ENCODE measurements at regions not wholly inside any gene's neighbourhood (a gene's known extent, or its start where the extent isn't known, plus 50 kb on each side); places are given as distances from the start of the nearest gene placed in this dataset.

DNA sequence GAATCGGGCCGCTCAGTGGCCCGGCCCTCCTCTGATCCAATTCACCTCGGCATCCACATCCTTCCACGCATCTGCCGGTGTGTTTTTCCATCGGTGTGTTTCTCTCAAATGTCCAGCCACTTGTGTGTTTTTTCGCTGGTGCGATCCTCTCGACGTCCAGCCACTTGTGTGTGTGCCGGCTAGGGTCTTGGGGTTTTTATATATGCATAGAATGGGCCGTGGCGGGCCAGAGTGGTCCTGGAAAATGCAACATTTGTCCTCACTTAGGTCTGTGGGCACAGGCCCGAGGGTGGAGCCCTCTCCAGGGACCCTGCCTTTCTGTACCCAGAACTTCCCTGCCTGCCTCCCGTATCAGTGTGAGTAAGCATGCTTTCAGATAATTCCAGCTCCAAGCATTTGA lies 1106.4 kb downstream of the AMY1C start:
- TF ChIP-seq, protein P1, sequence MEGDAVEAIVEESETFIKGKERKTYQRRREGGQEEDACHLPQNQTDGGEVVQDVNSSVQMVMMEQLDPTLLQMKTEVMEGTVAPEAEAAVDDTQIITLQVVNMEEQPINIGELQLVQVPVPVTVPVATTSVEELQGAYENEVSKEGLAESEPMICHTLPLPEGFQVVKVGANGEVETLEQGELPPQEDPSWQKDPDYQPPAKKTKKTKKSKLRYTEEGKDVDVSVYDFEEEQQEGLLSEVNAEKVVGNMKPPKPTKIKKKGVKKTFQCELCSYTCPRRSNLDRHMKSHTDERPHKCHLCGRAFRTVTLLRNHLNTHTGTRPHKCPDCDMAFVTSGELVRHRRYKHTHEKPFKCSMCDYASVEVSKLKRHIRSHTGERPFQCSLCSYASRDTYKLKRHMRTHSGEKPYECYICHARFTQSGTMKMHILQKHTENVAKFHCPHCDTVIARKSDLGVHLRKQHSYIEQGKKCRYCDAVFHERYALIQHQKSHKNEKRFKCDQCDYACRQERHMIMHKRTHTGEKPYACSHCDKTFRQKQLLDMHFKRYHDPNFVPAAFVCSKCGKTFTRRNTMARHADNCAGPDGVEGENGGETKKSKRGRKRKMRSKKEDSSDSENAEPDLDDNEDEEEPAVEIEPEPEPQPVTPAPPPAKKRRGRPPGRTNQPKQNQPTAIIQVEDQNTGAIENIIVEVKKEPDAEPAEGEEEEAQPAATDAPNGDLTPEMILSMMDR (IDR thresholded peaks at IDR 0.05; ENCODE audit: low read depth, low read length): no peak

DNA sequence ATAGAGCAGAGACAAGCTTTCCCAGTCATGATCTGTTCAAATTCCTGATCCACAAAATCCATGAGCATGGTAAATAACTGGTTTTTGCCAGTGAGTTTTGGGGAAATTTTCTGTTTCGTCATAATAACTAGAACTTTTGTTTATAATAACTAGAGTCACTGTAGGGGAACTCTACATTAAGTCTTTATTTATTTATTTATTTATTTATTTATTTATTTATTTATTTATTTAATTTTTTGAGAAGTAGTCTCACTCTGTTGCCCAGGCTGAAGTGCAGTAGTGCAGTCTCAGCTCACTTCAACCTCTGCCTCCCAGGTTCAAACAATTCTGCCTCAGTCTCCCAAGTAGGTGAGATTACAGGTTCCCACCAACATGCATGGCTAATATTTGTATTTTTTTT lies 1106.8 kb downstream of the AMY1C start:
- TF ChIP-seq, protein P1 (IDR thresholded peaks at IDR 0.05; ENCODE audit: low read depth, low read length): no peak
- DNase-seq (ENCODE audit: low read depth in 2 of 2): no peak
- H3K4me3 ChIP-seq (replicated peaks in 1 of 2; ENCODE audit: low read depth in 2 of 2, low read length in 2 of 2): no peak overlapping the region

More for the DNA sequence above, 1106.4 kb downstream of the AMY1C start:
- H3K4me3 ChIP-seq (replicated peaks in 1 of 2; ENCODE audit: low read depth in 2 of 2, low read length in 2 of 2): no peak overlapping the region
- no peak for DNase-seq (ENCODE audit: low read depth in 2 of 2)

DNA sequence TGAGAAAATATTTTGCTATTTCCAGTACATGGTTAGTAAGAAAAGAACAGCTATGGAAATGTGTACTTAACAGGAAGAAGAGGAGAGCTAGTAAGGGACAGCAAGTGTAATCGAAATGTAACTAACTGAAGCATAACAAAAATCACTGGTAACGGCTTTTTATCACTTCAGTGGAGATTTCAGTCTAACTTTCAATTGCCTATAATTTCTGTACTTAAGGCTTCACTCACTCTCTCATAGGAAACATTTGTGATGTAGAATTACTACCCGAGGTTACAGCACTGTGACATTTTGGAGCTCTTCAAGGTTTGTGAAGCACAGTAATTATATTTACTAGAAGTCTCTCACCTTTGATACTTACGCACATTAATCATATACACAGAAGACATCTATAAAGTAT lies 1119.1 kb downstream of the AMY1C start:
- TF ChIP-seq, protein P1 (IDR thresholded peaks at IDR 0.05; ENCODE audit: low read depth, low read length): no peak
- DNase-seq (ENCODE audit: low read depth in 2 of 2): no peak
- no peak overlapping the region for H3K4me3 ChIP-seq (replicated peaks in 1 of 2; ENCODE audit: low read depth in 2 of 2, low read length in 2 of 2)

DNA sequence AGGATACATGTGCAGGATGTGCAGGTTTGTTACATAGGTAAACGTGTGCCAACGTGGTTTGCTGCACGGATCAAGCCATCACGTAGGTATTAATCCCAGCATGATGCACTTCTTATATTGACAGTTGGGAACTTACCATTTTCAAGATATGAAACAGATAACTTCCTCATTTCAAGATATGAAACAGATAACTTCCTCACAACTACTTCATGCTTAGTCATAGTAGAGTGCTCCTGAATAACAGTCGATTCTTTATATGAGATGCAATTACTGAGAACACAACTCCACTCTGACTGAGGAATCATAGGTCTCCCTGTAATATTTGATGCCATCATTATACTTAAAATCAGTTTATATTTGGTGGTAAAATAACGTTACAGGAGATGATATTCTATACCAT lies 1124.3 kb downstream of the AMY1C start:
- DNase-seq (ENCODE audit: low read depth in 2 of 2): no peak
- H3K4me3 ChIP-seq (replicated peaks in 1 of 2; ENCODE audit: low read depth in 2 of 2, low read length in 2 of 2): no peak overlapping the region
- TF ChIP-seq, protein P1 (IDR thresholded peaks at IDR 0.05; ENCODE audit: low read depth, low read length): no peak

DNA sequence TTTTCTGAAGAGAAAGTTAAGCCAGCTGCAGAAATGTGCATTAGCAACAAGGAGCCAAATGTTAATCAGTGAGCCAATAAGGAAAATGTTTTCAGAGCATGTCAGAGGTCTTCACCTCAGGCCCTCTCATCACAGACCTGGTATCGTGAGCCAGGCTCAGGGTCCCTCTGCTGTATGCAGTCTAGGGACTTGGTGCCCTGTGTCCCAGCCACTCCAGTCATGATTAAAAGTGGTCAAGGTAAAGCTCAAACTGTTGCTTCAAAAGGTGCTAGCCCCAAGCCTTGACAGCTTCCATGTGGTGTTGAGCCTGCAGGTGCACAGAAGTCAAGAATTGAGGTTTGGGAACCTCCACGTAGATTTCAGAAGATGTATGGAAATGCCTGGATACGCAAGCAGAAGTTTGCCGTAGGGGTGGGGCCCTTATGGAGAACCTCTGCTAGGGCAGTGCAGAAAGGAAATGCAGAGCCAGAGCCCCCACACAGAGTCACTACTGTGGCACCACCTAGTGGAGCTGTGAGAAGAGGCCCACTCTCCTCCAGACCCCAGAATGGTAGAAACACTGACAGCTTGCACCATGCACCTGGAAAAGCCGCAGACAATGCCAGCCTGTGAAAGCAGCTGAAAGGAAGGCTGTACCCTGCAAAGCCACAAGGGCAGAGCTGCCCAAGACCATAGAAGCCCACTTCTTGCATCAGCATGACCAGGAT lies 1128.7 kb downstream of the AMY1C start:
- no peak overlapping the region for H3K4me3 ChIP-seq (replicated peaks in 1 of 2; ENCODE audit: low read depth in 2 of 2, low read length in 2 of 2)
- TF ChIP-seq, protein P1 (IDR thresholded peaks at IDR 0.05; ENCODE audit: low read depth, low read length): no peak
- DNase-seq (ENCODE audit: low read depth in 2 of 2): no peak

DNA sequence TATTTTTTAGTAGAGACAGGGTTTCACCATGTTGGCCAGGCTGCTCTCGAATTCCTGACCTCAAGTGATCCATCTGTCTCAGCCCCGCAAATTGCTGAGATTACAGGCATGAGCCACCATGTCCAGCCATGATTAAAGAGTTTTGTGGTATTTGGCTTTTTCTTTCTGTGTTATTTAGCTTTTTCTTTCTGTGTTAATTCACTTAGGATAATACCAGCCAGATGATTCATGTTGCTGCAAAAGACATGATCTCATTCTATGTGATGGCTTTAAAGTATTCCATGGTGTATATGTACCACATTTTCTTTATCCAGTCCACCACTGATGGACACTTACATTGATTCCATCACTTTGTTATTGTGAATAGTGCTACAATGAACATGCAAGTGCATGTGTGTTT lies 1135.2 kb downstream of the AMY1C start:
- TF ChIP-seq, protein P1 (IDR thresholded peaks at IDR 0.05; ENCODE audit: low read depth, low read length): no peak
- H3K4me3 ChIP-seq (replicated peaks in 1 of 2; ENCODE audit: low read depth in 2 of 2, low read length in 2 of 2): no peak overlapping the region
- no peak for DNase-seq (ENCODE audit: low read depth in 2 of 2)

DNA sequence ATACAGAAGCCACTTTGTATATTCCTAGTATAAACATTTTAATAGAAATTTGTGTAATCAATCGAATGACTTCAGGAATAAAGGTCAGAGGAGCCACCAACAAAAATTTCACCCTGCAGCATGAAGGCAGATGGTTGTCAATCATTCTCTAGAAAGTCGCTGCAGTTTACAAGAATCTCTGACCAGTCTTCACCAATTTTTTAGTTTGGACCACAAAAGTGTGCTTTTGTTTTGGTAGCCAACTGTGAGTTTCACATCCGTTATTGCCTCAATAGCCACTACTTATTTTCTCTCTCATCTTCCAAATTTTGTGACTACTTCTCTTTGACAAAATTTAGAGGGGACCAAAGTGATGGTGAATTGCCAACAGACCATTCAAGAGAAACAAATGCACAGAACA lies 1155.6 kb downstream of the AMY1C start:
- TF ChIP-seq, protein P1 (IDR thresholded peaks at IDR 0.05; ENCODE audit: low read depth, low read length): no peak
- no peak overlapping the region for H3K4me3 ChIP-seq (replicated peaks in 1 of 2; ENCODE audit: low read depth in 2 of 2, low read length in 2 of 2)
- no peak for DNase-seq (ENCODE audit: low read depth in 2 of 2)

Data from cardiac fibroblast (primary cell).